Natural killer cell (primary cell): ENCODE measurements at regions not wholly inside any gene's neighbourhood (a gene's known extent, or its start where the extent isn't known, plus 50 kb on each side); places are given as distances from the start of the nearest gene placed in this dataset.

Source experiments
- ATAC-seq, 3 donors: fragments of 150-1000 bp in 2 of 3; fragments of 200-7000 bp in 1 of 3; cut with Tn5 transposase; 1 replicate in 1 of 3; 2 replicates in 2 of 3; pipeline ENCODE4 v1.10.0; 2021; ENCODE audit warnings: mild to moderate bottlenecking in 2 of 3, moderate library complexity in 2 of 3
- DNase-seq, 2 donors: peaks; one replicate each; pipeline versions ENCODE4 v3.0.0 to v3.0.0-alpha.2; 2013 to 2021; ENCODE audit warnings: mixed read lengths in 1 of 2
- H3K27ac ChIP-seq: one replicate; pipeline ENCODE4 v1.5.1; 2013; ENCODE audit warnings: mild to moderate bottlenecking, low read length
- H3K27me3 ChIP-seq: one replicate; pipeline ENCODE4 v1.6.1; 2013; ENCODE audit warnings: low read length; ENCODE audit not compliant: control insufficient read depth, insufficient read depth
- H3K36me3 ChIP-seq: one replicate; pipeline ENCODE4 v1.6.1; 2013; ENCODE audit warnings: low read length; ENCODE audit not compliant: control insufficient read depth, insufficient read depth
- H3K4me1 ChIP-seq: one replicate; pipeline ENCODE4 v1.6.1; 2013; ENCODE audit warnings: low read length; ENCODE audit not compliant: control insufficient read depth, insufficient read depth
- H3K4me3 ChIP-seq: one replicate; pipeline ENCODE4 v1.5.1; 2013; ENCODE audit warnings: low read length
- H3K9me3 ChIP-seq: one replicate; pipeline ENCODE4 v1.6.1; 2013; ENCODE audit warnings: low read length; ENCODE audit not compliant: control insufficient read depth, insufficient read depth
- H3K27ac Mint-ChIP-seq, 2 donors: one replicate each; pipeline ENCODE4 v1.8.0; 2022; ENCODE audit warnings: mild to moderate bottlenecking in 2 of 2, mixed read lengths in 2 of 2, moderate library complexity in 1 of 2
- H3K27me3 Mint-ChIP-seq, 2 donors: one replicate each; pipeline ENCODE4 v1.8.0; 2022; ENCODE audit warnings: low read depth in 2 of 2, mixed read lengths in 2 of 2
- H3K36me3 Mint-ChIP-seq: one replicate; pipeline ENCODE4 v1.8.0; 2022; ENCODE audit warnings: mixed read lengths
- H3K4me1 Mint-ChIP-seq, 2 donors: one replicate each; pipeline ENCODE4 v1.8.0; 2022; ENCODE audit warnings: mixed read lengths in 2 of 2
- H3K4me3 Mint-ChIP-seq: one replicate; pipeline ENCODE4 v1.8.0; 2022; ENCODE audit warnings: mild to moderate bottlenecking, moderate library complexity, mixed read lengths
- H3K9me3 Mint-ChIP-seq, 2 donors: one replicate each; pipeline ENCODE4 v1.8.0; 2022; ENCODE audit warnings: mixed read lengths in 2 of 2
- WGBS: methylation state at CpG from one replicate; pipeline ENCODE4 v1.1.7; 2013; ENCODE audit warnings: missing lambda C conversion rate; ENCODE audit not compliant: insufficient coverage; 5-methylcytosine and 5-hydroxymethylcytosine counted together
- intact Hi-C: fragments of 100-400 bp; cut with micrococcal nuclease; formaldehyde crosslinking; loops from one replicate; pipeline ENCODE4 v1.14.2; 2022
- TF ChIP-seq, protein P1 (sequence below): fragments of 200-600 bp; IDR thresholded peaks from one replicate; pipeline ENCODE4 v1.8.0; 2022; ENCODE audit warnings: antibody characterized with exemption

GRCh38 chr9:105143136-105143430, 101.4 kb upstream of the SLC44A1 start:
- no peak overlapping the region for H3K27ac Mint-ChIP-seq

GRCh38 chr9:105144076-105144475, 100.4 kb upstream of the SLC44A1 start:
- H3K36me3 ChIP-seq = no peaks in the 10 kb centered on the region
- ATAC-seq (no peak), DNase-seq (no peak)
- H3K27ac Mint-ChIP-seq = no peak overlapping the region
- no peak overlapping the region for H3K4me3 ChIP-seq
- H3K27me3 Mint-ChIP-seq = peaks cover 20 to 33% of the 10 kb centered on the region in 2 donors
- H3K4me3 Mint-ChIP-seq = no peak overlapping the region
- no peaks in the 10 kb centered on the region for H3K4me1 Mint-ChIP-seq
- no peaks in the 10 kb centered on the region for H3K9me3 Mint-ChIP-seq
- no peaks in the 10 kb centered on the region for H3K9me3 ChIP-seq
- intact Hi-C loops = no loop called here
- H3K4me1 ChIP-seq = no peaks in the 10 kb centered on the region
- H3K27me3 ChIP-seq = peaks cover 3% of the 10 kb centered on the region
- no CpG with 5 or more reads among the region's 1 CpG for WGBS
- TF ChIP-seq, protein P1, sequence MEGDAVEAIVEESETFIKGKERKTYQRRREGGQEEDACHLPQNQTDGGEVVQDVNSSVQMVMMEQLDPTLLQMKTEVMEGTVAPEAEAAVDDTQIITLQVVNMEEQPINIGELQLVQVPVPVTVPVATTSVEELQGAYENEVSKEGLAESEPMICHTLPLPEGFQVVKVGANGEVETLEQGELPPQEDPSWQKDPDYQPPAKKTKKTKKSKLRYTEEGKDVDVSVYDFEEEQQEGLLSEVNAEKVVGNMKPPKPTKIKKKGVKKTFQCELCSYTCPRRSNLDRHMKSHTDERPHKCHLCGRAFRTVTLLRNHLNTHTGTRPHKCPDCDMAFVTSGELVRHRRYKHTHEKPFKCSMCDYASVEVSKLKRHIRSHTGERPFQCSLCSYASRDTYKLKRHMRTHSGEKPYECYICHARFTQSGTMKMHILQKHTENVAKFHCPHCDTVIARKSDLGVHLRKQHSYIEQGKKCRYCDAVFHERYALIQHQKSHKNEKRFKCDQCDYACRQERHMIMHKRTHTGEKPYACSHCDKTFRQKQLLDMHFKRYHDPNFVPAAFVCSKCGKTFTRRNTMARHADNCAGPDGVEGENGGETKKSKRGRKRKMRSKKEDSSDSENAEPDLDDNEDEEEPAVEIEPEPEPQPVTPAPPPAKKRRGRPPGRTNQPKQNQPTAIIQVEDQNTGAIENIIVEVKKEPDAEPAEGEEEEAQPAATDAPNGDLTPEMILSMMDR = no peak
- no peaks in the 10 kb centered on the region for H3K36me3 Mint-ChIP-seq
- H3K27ac ChIP-seq = no peak overlapping the region

More at GRCh38 chr9:105143136-105143430, 101.4 kb upstream of the SLC44A1 start:
- Histone ChIP-seq H3K4me1 (no peaks in the 10 kb centered on the region), H3K27ac (no peak overlapping the region), H3K9me3 (no peaks in the 10 kb centered on the region), H3K36me3 (no peaks in the 10 kb centered on the region), H3K27me3 (peaks cover 3% of the 10 kb centered on the region), H3K4me3 (no peak overlapping the region)
- TF ChIP-seq, protein P1 = no peak
- peaks cover 20 to 40% of the 10 kb centered on the region in 2 donors for H3K27me3 Mint-ChIP-seq
- H3K4me3 Mint-ChIP-seq = no peak overlapping the region
- no peak for ATAC-seq
- DNase-seq = no peak
- 94% methylated on average over 6 of the region's 6 CpGs for WGBS
- H3K4me1 Mint-ChIP-seq = no peaks in the 10 kb centered on the region
- H3K9me3 Mint-ChIP-seq = no peaks in the 10 kb centered on the region
- intact Hi-C loops = no loop called here
- no peaks in the 10 kb centered on the region for H3K36me3 Mint-ChIP-seq

- WGBS = 87% methylated on average over 1 of the region's 2 CpGs
- H3K27ac Mint-ChIP-seq = no peak overlapping the region
- ATAC-seq (no peak), DNase-seq (no peak)
- Histone ChIP-seq H3K36me3 (no peaks in the 10 kb centered on the region), H3K4me3 (no peak overlapping the region), H3K9me3 (no peaks in the 10 kb centered on the region), H3K27ac (no peak overlapping the region), H3K27me3 (peaks cover 3% of the 10 kb centered on the region), H3K4me1 (no peaks in the 10 kb centered on the region)
- no peaks in the 10 kb centered on the region for H3K9me3 Mint-ChIP-seq
- peaks cover 20 to 33% of the 10 kb centered on the region in 2 donors for H3K27me3 Mint-ChIP-seq
- no peak overlapping the region for H3K4me3 Mint-ChIP-seq
- intact Hi-C loops = no loop called here
- H3K36me3 Mint-ChIP-seq = no peaks in the 10 kb centered on the region
- no peaks in the 10 kb centered on the region for H3K4me1 Mint-ChIP-seq
- TF ChIP-seq, protein P1 = no peak
Measured at GRCh38 chr9:105144841-105145240, 99.6 kb upstream of the SLC44A1 start.

DNA sequence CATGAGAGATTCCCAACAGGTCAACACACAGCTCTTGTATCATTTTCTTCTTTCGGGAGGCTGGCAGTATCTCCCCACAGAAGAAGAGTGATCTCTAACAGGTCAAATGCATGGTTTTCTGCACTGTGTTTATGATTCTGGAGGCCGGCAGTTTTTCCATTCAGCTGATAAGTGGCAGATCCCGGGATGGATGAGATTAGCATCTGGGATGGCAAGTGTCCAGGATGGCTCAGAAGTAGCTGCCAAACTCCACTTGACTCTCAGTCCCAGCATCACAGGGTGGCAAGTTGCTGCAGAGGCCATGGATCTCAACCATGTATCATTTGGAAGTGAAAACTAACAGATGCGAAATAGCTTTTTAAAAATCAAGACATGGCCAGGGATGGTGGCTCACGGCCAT, 97.8 kb upstream of the SLC44A1 start:
- H3K9me3 Mint-ChIP-seq = no peaks in the 10 kb centered on the region
- peaks cover 15 to 29% of the 10 kb centered on the region in 2 donors for H3K27me3 Mint-ChIP-seq
- H3K27ac Mint-ChIP-seq = no peak overlapping the region
- 90% methylated on average over 5 of the region's 5 CpGs for WGBS
- no peak overlapping the region for H3K4me3 Mint-ChIP-seq
- intact Hi-C loops = no loop called here
- TF ChIP-seq, protein P1 = no peak
- H3K4me3 ChIP-seq = no peak overlapping the region
- ATAC-seq (no peak), DNase-seq (no peak)
- no peaks in the 10 kb centered on the region for H3K36me3 ChIP-seq
- H3K36me3 Mint-ChIP-seq = no peaks in the 10 kb centered on the region
- H3K4me1 ChIP-seq = no peaks in the 10 kb centered on the region
- no peak overlapping the region for H3K27ac ChIP-seq
- H3K27me3 ChIP-seq = no peaks in the 10 kb centered on the region
- H3K4me1 Mint-ChIP-seq = peaks cover 9% of the 10 kb centered on the region in 2 donors
- H3K9me3 ChIP-seq = no peaks in the 10 kb centered on the region
